Transverse colon (tissue), 4 donors: ENCODE measurements at regions not wholly inside any gene's neighbourhood (a gene's known extent, or its start where the extent isn't known, plus 50 kb on each side); places are given as distances from the start of the nearest gene placed in this dataset.

Experiments used
- CTCF ChIP-seq, 5 experiments: fragments of 200-600 bp in 3 of 5; fragments of 450-650 bp in 2 of 5; sonication (generic) in 3 of 5; IDR thresholded peaks; 1 replicate in 2 of 5; 2 replicates in 3 of 5; pipeline ENCODE4 v1.5.1; 2016 to 2017; ENCODE audit warnings: antibody characterized with exemption in 5 of 5, inconsistent platforms in 3 of 5, mild to moderate bottlenecking in 2 of 5, moderate library complexity in 1 of 5
- EP300 ChIP-seq: sonication (generic); formaldehyde crosslinking; IDR thresholded peaks from one replicate; pipeline ENCODE4 v1.6.1; 2017; ENCODE audit warnings: antibody characterized with exemption, low read depth
- POLR2A ChIP-seq: fragments of 450-650 bp; IDR thresholded peaks from one replicate; pipeline ENCODE4 v1.6.1; 2016; ENCODE audit warnings: antibody characterized with exemption, mild to moderate bottlenecking, moderate library complexity
- POLR2AphosphoS5 ChIP-seq, 3 donors: sonication (generic); formaldehyde crosslinking; IDR thresholded peaks; one replicate each; pipeline ENCODE4 v1.6.1; 2016; ENCODE audit warnings: antibody characterized with exemption in 3 of 3

- TF ChIP-seq POLR2A = no peak
- TF ChIP-seq EP300 = no peak
- no peak for TF ChIP-seq CTCF (IDR thresholded peaks at IDR 0.05)
- no peak for TF ChIP-seq POLR2AphosphoS5 (IDR thresholded peaks at IDR 0.05)
Observed at GRCh38 chr16:48089053-48089792, 66.6 kb downstream of the ABCC12 start.
